ENCODE measurements at regions not wholly inside any gene's neighbourhood (a gene's known extent, or its start where the extent isn't known, plus 50 kb on each side); places are given as distances from the start of the nearest gene placed in this dataset.

DNA sequence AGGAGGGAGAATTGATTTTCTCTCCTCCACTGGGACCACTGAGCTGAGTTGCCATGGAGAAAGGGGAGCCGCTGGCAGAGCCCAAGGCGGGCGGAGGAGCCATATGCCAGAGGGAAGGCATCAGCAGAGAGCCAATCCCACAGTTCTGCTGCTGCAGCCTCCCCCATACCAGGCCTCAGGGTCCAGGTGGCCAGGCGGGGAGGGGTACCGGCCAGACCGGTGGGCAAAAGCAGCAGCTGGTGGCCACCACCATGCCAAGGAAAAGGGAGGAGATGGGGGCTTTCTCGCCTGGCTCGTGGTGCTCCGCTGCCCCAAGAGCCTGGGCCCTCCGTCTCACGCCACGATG lies 72.8 kb downstream of the PITPNM2 start:
- no peak for DNase-seq

DNA sequence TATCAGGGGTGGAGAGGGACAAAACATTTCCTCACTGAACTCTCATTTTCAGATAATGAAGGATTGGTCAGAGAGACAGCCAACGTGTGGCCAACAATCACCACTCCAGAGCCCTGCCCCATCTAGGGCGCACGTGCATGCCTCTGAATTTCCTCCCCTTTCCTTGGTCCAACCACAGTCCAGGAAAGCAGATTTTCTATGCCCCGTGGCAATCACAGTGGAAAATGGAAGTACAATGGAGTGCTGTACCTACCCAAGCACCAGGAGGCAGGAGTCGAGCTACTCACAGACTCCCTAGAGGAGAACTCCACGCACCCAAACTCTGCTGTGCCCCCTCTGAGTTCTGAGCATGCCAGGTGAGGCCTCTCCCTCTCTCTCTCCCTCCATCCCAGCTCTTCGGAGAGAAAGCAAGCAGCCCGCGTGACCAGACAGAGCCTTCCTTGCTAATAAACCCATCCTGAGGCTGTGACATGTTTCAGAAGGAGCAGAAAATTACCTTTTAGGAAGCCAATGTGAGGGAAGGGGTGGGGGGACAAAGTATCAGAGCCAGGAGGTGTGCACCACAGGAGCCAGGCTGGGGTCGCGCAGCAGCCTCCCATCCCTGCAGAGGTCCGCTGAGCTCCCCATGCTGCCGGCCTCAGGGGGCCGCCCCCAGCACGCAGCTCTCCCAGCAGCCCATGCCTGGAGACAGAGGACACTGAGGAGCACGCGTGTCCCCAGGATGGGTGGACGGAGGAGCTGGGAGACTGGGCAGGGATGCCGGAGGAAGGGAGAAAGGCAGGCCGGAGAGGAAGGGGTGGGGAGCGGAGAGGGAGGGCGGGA lies 73.4 kb downstream of the PITPNM2 start:
- DNase-seq = no peak

GRCh38 chr12:123076604-123077297 lies 74.1 kb downstream of the PITPNM2 start:
- no peak for DNase-seq

DNA sequence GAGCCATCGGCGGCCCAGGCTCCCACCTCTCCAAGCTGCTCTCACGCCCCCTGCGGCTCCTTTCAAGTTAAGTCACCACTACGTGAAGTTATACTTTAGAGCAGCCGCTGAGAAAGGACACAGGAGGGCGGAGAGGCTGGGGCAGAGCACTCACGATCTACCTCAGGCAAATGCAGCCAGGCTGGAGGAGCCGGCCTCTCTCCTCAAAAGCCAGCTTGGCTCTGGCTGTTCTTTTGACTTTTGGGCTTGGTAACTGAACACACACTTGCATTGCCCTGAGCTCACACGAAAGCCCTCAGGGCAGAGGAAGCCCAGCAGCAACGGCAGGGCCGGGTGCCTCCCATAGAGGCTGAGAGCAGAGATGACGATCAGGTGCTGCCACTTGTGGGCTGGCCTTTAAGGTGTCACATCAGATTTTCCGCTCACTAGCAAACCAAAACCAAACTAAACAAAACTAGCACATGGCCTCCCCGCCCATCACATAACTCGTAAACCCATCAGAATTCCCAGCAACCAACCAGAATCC lies 75.2 kb downstream of the PITPNM2 start:
- peak; percentile 39 to 51 for DNase-seq

GRCh38 chr12:123075087-123075645 lies 75.7 kb downstream of the PITPNM2 start:
- DNase-seq = no peak

GRCh38 chr12:123073962-123074801 lies 76.7 kb downstream of the PITPNM2 start:
- no peak for DNase-seq

DNA sequence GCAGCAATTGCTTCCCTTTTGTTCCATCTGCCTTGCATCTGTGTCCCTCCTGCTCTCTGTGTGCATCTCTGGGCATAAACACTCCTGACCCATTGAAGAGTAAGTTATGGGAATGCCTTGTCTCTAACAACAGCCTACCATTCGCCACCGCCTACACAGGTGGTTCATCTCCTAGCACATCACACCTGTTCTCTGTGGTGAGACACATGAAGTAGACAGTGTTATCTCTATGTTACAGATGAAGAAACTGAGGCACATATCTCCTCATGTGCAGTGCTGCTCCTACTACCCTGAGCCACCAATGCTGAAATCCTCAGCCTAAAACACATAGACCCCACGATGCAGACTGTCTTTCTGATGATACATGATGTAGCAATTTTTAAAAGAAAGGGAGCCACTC lies 77.6 kb downstream of the PITPNM2 start:
- no peak for DNase-seq

DNA sequence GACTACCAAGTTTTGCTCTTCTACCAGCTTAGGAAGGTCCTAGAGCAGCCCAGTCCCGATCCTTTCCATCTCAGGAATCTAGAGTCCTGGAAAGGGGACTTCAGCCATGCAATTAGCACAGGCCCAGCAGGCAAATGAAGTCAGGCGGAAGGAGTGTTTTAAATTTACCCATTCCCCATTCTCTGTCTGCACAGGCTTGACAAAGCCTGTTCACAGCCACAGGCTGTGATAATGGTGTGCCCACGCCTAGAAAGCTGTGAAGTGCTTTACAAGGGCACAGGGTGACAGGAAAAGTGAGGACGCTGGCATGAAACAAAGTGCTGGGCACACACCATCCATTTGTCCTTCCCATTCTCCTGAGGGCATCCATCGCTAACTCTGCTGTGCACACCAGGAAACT lies 79.0 kb downstream of the PITPNM2 start:
- DNase-seq = no peak

GRCh38 chr12:123071099-123071800 lies 79.6 kb downstream of the PITPNM2 start:
- no peak for DNase-seq

DNA sequence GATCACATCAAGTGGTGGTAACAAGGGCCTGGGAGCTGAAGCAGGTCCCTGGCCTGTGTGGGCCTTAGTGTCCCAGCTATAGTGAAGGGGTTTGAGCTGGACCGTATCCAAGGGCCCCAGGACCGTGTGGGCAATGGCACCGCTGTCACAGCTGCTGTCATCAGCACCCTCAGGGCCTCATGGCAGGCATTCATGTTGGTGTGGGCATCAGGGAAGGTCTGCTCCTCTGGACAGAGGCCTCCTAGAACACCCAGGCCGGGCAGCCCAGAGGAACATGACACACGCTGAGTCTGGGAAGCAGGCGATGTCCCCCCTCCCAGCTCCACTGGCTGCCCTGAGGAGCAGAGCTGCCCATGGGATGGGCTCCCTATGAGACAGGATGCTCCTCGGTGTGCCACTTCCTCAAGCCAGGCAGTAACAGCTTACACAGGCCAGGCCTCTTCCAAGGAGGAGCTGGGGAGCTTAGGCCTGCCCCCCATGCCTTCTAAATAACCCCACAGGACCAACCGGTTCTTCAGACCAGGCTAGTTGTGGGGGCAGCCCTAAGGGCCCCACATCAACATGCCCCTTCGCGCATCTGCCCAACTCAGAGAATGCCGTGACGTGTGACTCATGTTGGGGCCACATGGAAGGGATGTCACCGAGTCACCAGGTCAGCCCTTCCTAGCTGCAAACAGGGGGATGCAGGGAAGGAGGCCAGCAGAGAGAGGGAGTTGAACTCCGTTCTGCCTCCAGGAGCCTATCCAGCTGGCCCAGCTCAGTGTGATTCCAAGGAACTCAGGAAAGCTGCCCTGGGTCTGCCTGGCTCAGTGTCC lies 80.4 kb downstream of the PITPNM2 start:
- DNase-seq = no peak

DNA sequence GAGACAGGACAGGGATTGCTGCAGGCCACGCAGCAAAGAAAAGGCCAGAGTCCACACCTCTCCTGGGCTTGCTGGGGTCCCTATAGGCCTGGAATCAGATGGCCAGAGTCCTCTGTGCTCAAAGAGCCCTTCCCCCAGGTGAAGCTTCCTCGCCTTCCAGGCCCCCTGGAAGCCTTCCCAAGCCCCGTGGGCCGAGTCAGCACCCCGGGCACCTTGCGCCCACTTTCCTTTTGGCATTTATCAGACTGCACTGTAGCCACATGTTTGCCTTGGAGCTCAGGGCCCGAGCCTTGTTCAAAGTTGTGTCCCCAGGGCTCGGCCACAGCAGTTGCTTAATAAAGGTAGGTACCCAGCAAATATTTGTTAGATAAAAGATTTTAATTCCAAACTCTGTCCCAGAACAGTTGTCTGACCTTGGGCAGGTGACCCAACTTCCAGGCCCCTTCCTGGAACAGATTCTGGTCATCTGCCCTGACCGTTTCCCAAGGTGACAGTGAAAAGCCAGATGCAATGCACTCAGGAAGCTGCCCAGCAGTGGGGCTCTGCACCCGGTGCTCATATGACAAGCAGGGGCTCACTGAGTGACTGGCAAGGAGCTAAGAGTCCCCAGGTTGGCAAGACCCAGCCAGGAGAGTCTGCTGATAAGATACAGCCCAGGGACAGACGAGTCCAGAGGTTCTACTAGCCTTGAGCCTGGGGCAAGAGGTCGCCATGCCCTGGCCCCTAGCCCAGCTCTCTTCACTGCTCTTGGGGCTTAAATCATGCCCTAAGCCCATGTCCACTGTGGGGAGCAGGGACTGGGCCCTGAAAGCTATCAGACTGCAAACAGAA lies 81.2 kb downstream of the PITPNM2 start:
- no peak for DNase-seq

DNA sequence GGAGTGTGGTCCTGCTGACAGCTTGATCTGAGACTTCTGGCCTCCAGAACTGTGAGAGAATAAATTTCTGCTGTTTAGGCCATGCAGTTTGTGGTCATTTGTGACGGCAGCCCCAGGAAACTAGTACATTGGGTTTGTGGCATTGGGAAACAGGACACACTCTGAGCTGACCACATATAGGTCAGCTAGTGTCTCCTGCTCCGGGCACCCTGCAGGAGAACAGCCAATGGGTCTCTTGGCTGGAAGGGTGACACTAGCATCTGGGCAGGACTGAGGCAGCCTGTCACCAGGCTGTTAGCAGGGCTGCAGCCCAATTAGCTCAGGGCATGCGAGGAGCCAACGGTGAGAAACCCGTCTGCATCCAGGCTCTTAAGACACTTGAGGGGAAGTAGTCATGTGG lies 83.2 kb downstream of the PITPNM2 start:
- DNase-seq = no peak

GRCh38 chr12:123066384-123066710 lies 84.5 kb downstream of the PITPNM2 start:
- DNase-seq = no peak

DNA sequence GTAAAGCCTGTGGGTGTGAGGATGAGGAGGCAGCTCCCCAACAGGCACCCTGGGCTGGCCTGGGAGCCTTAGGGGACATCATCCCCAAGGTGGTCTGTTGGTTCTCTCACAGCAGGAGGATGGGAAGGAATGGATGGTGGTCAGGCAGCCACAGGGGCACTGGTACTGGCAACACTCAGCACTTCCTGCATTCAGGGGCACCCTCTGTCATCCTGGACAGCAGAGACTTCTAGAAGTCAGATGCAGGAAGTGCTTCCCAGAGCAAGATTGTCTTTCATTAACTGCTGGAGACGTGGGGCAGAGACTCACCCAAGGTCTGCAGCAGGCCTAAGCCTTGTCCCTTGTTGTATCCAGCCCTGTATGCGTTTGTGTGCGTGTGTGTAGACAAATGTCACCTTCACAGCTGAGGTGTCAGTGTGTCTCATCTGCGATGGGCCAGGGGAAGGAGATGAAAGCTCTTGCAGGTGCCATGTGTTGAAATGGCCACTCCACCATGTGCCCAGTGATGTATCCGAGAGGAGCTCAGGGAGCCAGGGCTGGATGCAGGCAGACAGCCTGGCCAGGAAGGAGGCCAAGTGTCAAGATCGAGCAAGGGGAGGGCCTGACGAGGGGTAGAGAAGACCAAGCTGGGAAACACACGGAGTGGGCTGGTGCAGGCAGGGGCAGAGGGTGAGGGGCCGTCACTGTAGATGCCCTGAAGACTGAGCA lies 85.1 kb downstream of the PITPNM2 start:
- no peak for DNase-seq

- DNase-seq = no peak
Observed at GRCh38 chr12:123064885-123065619, 84.6 kb downstream of the ARL6IP4 start.

DNA sequence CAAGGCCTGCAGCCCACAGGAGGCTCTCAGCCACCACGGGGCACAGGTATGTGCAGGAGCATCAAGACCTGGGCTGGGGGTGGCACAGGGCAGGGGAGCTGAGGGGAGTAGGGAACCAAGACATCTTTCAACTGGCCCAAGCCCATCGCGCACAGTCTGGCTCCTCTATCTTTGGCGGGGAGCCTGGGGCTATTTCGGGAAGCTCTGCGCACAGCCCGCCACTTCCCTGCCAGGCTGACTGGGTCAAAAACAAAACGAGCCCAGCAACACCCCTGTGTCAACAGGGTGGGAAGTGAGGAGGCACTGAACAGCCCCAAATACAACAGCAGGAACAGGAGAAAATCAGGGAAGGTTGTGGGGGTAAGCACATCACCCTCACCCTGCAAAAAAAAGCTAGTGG lies 83.9 kb downstream of the ARL6IP4 start:
- DNase-seq = no peak

- no peak for DNase-seq
Observed at GRCh38 chr12:123063535-123063934, 83.1 kb downstream of the ARL6IP4 start.

Measured in right lung (tissue), 2 donors.